MM.1S (cell line): ENCODE measurements at regions not wholly inside any gene's neighbourhood (a gene's known extent, or its start where the extent isn't known, plus 50 kb on each side); places are given as distances from the start of the nearest gene placed in this dataset.

Source experiments
- EZH2 ChIP-seq: fragments of 300-600 bp; sonication (generic); optimal IDR thresholded peaks from 2 replicates; pipeline ENCODE3; 2017; ENCODE audit warnings: low read depth, mild to moderate bottlenecking, antibody characterized with exemption, low read length, mixed read lengths
- EZH2phosphoT487 ChIP-seq: fragments of 300-600 bp; sonication (generic); IDR thresholded peaks from 2 replicates; pipeline ENCODE4 v1.6.1; 2018; ENCODE audit warnings: antibody characterized with exemption, low read length
- TF ChIP-seq, protein P1 (sequence below): fragments of 300-600 bp; sonication (generic); IDR thresholded peaks from 2 replicates; pipeline ENCODE4 v1.5.1; 2016; ENCODE audit warnings: antibody characterized with exemption, low read length, mixed read lengths

DNA sequence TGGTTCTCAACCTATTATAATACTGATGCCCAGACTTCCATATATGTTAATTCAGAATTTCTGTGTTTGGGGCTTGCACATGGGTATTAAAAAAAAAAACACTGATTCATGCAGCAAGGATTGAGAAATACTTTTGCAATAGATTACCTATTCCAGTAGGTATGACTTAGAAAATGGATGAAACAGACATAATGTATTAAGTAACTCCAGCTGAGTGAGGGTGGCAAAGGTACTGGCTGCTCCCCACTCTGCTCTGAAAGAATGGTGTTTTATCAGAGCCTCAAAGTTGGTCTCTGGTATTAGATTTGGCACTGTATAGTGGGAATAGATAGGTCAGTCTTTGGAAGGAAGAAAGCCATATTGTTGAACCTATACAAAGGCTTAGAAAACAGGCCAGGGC lies 234.3 kb upstream of the FOLH1 start:
- TF ChIP-seq, protein P1, sequence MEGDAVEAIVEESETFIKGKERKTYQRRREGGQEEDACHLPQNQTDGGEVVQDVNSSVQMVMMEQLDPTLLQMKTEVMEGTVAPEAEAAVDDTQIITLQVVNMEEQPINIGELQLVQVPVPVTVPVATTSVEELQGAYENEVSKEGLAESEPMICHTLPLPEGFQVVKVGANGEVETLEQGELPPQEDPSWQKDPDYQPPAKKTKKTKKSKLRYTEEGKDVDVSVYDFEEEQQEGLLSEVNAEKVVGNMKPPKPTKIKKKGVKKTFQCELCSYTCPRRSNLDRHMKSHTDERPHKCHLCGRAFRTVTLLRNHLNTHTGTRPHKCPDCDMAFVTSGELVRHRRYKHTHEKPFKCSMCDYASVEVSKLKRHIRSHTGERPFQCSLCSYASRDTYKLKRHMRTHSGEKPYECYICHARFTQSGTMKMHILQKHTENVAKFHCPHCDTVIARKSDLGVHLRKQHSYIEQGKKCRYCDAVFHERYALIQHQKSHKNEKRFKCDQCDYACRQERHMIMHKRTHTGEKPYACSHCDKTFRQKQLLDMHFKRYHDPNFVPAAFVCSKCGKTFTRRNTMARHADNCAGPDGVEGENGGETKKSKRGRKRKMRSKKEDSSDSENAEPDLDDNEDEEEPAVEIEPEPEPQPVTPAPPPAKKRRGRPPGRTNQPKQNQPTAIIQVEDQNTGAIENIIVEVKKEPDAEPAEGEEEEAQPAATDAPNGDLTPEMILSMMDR = no peak
- TF ChIP-seq EZH2phosphoT487 = no peak
- TF ChIP-seq EZH2 = no peak
